ENCODE measurements at regions not wholly inside any gene's neighbourhood (a gene's known extent, or its start where the extent isn't known, plus 50 kb on each side); places are given as distances from the start of the nearest gene placed in this dataset.

- no peak for TF ChIP-seq CTCF (IDR thresholded peaks at IDR 0.05)
- Histone ChIP-seq H3K9me3 (no peaks in the 10 kb centered on the region), H3K4me1 (peaks cover 2 to 11% of the 10 kb centered on the region in 2 donors), H3K4me3 (no peak overlapping the region), H3K27ac (no peak overlapping the region), H3K27me3 (no peaks in the 10 kb centered on the region), H3K36me3 (no peaks in the 10 kb centered on the region)
- intact Hi-C loops (cut with DNase I): no loop called here
- DNase-seq (ENCODE audit: low spot score in 2 of 2): no peak
These were observed 55.8 kb upstream of the MGAT5 start for GRCh38 chr2:134198006-134198634.

- intact Hi-C loops (cut with DNase I): no loop called here
- Histone ChIP-seq H3K36me3 (no peaks in the 10 kb centered on the region), H3K4me1 (peaks cover 2 to 8% of the 10 kb centered on the region in 2 donors), H3K9me3 (no peaks in the 10 kb centered on the region), H3K4me3 (no peak overlapping the region), H3K27ac (no peak overlapping the region), H3K27me3 (no peaks in the 10 kb centered on the region)
- TF ChIP-seq CTCF (IDR thresholded peaks at IDR 0.05): no peak
- no peak for DNase-seq (ENCODE audit: low spot score in 2 of 2)
These were observed 54.7 kb upstream of the MGAT5 start for GRCh38 chr2:134199123-134199522.

- Histone ChIP-seq H3K4me3 (no peak overlapping the region), H3K9me3 (no peaks in the 10 kb centered on the region), H3K4me1 (peaks cover 2 to 8% of the 10 kb centered on the region in 2 donors), H3K36me3 (no peaks in the 10 kb centered on the region), H3K27me3 (no peaks in the 10 kb centered on the region), H3K27ac (no peak overlapping the region)
- DNase-seq (ENCODE audit: low spot score in 2 of 2): no peak
- intact Hi-C loops (cut with DNase I): no loop called here
- TF ChIP-seq CTCF (IDR thresholded peaks at IDR 0.05): no peak
These were observed 53.7 kb upstream of the MGAT5 start for GRCh38 chr2:134200036-134200618.

GRCh38 chr2:134201533-134201932 is 52.3 kb upstream of the MGAT5 start:
- Histone ChIP-seq H3K4me3 (no peak overlapping the region), H3K27ac (no peak overlapping the region), H3K9me3 (no peaks in the 10 kb centered on the region), H3K27me3 (no peaks in the 10 kb centered on the region), H3K4me1 (peaks cover 2 to 20% of the 10 kb centered on the region in 2 donors), H3K36me3 (no peaks in the 10 kb centered on the region)
- intact Hi-C loops (cut with DNase I): no loop called here
- DNase-seq (ENCODE audit: low spot score in 2 of 2): no peak
- TF ChIP-seq CTCF (IDR thresholded peaks at IDR 0.05): no peak

GRCh38 chr2:134202371-134202770 is 51.5 kb upstream of the MGAT5 start:
- no peak overlapping the region for H3K4me3 ChIP-seq
- H3K4me1 ChIP-seq: peaks cover 2 to 25% of the 10 kb centered on the region in 2 donors

More at GRCh38 chr2:134202371-134202770, 51.5 kb upstream of the MGAT5 start:
- Histone ChIP-seq H3K27ac (no peak overlapping the region), H3K9me3 (no peaks in the 10 kb centered on the region), H3K36me3 (no peaks in the 10 kb centered on the region), H3K27me3 (no peaks in the 10 kb centered on the region)
- DNase-seq (ENCODE audit: low spot score in 2 of 2): no peak
- TF ChIP-seq CTCF (IDR thresholded peaks at IDR 0.05): no peak
- intact Hi-C loops (cut with DNase I): no loop called here
